ENCODE measurements at regions not wholly inside any gene's neighbourhood (a gene's known extent, or its start where the extent isn't known, plus 50 kb on each side); places are given as distances from the start of the nearest gene placed in this dataset.

GRCh38 chr13:31049083-31049482 is 112.6 kb downstream of the HSPH1 start:
- DNase-seq: no peak

DNA sequence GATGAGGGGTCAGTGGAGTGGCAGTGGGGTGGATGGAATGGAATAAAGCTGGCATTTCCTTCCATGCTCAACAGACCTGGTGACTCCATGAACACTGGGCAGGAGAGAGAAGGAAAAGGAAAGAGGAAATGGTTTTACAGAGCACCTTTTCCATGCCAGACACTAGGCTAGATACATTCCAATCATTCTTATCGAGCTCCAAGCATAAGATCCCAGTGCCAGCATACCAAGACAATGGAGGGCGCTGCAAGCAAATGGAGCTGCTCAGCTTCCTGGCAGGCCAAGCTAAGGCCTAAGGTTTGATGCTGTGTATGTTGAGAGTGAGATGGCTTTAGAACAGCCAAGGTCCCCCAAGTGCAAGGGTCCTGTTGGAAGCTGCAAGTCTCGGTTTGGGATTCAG is 113.2 kb downstream of the HSPH1 start:
- DNase-seq: no peak

GRCh38 chr13:31046711-31047279 is 114.3 kb downstream of the TEX26 start:
- DNase-seq: peak; percentile 49

DNA sequence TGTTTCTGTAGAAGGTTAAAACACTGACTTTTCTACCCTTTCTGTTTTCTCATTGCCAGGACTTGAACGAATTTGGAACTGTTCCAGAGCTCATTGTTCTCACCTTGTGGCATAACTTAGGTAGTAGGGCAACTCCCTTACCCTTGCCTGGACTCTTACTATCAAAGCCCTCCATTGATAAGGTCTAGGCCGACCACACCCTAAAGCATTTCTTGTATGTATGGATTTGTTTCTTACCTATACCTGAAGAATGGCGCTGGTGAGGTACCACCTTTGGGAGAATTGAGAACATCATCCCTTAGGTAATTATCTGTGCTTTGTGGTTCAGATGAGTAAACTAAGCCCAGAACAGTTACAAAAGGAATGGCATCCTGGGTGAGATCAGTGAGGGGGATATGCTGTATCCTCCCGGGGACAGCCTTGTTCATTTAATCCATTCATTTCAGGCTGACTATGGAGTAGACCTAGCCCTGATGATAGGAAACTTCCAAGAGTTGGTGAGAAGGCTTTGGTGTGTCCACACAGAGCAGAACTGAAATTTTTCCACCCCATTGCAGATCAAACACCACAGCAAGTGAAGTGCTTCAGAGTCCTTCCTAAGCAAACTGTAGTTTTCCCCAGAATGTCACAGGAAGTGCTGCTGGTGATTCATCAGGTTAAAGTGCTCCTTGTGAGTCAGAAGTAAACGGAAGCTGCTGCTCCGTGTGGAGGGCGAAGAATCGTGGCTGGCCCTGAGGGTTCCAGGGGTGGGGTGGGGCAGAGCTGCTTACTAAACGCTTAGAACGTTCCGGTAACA is 113.0 kb downstream of the TEX26 start:
- DNase-seq: no peak

DNA sequence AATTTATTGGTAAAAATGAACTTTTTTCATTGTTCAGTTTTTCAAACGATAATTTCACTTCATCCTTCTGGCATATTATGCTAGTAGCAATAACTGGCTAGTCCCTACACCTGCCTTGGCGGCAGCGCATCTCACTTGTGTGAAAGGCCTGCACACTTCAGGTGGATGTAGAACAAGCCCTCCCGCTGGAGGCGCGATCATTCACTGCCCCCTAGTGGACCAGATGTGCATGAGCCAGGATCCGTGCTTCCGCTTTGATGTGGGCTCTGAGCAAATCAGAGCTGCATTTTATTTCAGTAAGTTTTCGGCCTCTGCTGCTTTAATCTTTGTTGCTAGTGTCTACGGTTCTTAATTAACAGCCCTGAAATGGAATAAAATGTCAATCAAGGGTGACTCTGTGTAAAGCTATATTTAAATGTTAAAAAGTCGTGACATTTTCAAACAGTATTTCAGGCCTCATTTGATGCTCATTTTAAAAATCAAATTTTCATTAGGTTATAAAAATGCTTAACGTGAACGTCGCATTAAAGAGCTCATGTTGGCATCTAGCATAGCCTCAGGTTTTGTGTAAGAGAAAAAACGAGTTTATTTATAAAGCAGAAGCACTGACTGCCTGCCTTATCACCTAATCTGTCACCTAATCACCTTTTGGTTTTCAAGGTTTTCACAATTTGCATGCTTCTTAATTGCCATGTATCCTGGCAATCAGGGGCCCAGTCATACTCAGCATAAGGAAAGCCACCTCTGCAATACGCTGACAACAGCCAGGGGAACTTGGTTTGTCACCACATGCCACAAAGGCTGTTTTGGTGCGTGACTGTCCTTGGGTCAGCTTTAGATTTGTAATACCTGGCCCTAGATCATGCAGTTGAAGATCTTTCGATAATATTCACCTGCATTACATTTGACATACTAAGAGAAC is 112.2 kb downstream of the TEX26 start:
- DNase-seq: peak; percentile 87

DNA sequence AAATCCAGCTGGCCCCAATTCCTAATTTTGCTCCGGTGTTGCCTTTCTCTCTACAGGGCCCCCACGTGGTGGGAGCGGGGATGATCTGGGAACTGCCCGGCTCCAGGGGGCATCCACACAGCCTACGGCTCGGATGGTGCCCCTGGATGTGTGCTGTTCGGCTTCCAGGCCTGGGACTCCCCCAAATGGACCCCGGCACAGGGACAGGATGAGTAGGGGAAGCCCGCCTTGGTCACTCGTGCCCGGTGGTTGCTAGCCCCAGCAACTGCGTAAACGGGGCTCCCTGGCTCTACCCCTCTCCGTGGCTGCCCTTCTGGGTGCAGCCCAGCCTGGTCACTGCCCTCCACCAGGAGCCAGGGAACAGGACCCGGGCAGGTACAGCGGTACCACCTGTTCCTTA is 111.5 kb downstream of the TEX26 start:
- DNase-seq: no peak

DNA sequence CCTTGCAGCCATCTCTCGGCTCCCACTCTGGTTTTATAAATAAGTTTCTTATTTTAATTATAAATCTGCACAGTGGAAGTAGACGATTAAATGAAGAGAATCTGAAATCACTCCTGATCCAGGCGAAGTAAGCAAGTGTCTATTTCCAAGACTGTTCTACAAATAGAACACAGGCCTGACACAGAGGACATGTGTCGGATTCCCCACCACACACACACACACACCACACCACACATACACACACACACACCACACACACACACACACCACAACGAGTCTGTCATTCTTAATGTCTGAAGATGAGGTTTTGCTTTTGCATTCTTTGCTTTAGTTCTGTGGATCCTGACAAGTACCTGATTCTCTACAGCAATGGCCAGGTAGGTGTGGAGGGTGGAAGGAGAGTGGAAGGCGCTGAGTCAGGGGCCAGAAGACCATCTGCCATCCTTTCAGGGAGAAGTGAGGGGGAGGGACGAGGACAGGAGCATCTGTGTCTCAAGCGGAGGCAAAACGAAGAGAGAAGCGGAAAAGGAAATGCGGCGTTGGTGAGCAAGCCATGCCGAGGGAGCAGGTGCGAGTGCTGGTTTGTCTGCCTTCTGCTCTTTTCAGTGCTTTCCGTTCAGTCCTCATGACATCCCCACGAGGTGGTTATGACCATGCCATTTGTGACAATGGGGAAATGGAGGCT is 110.2 kb downstream of the TEX26 start:
- DNase-seq: no peak

GRCh38 chr13:31042049-31042448 is 109.6 kb downstream of the TEX26 start:
- no peak for DNase-seq

GRCh38 chr13:31038834-31039552 is 106.5 kb downstream of the TEX26 start:
- DNase-seq: no peak

- no peak for DNase-seq
Measured at GRCh38 chr13:31037874-31038500, 105.5 kb downstream of the TEX26 start.

DNA sequence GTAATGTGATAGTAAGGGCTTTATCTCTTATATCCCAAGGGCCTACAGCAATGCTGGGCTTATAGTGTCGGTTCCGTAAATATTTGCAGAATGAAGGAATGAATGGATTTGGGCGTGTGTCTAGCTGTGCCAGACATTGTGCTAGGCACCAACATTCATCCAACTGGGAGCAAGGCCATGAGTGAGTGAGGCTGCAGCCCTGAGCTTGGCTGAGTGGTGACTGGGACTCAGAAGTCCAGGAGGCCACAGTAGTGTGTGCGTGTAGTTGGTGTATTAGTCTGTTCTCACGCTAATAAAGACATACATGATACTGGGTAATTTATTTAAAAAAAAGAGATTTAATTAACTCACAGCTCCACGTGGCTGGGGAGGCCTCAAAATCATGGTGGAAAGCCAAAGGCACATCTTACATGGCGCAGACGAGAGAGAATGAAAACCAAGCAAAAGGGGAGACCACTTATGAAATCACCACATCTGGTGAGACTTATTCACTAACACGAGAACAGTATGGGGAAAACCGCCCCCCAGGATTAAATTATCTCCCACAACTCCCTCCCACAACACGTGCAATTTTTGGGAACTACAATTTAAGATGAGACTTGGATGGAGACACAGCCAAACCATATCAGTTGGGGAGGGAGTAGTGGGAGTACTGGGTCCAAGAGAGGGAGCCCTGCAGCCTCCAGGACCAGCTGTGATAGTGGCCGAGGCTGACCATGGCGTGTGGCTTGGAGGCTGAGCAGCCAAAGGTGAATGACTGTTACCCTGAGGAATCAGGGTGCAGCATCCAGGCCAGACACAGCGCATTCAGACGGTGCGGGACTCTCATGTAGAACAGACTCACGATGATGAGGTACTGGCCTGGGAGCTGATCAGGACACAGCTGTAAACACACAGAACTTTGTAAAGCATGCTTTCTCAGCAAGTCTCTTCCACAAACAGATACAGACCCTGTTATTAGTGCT is 104.6 kb downstream of the TEX26 start:
- peak; percentile 64 for DNase-seq

- DNase-seq: peak; percentile 82
Measured at GRCh38 chr13:31035185-31035965, 102.9 kb downstream of the TEX26 start.

DNA sequence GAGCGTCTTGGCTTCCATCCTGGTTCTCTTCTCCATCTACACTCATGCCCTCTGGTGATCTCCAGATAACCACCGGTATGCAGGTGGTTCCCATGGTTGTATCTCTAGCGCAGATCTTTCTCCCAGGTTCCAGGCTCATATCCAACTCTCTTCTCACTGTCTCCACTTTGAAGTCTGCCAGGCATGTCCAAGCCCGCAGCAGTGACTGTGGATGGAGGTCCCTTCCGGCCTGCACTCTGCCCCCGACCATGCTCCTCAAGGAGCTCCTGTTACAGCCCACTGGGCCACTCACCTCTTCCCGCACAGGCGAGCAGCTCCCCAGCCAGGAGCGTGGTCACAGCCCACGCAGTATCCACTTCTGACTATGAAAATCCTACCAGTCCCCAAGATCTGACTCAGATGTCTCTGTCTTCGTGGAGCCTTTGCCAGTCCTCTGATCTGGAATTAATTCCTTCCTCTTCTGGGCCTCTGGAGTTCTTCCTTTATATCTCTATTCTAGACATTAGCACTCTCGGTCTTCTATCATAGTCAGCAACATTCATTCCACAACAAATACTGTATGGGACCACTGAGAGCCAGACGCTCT is 100.2 kb downstream of the TEX26 start:
- no peak for DNase-seq

DNA sequence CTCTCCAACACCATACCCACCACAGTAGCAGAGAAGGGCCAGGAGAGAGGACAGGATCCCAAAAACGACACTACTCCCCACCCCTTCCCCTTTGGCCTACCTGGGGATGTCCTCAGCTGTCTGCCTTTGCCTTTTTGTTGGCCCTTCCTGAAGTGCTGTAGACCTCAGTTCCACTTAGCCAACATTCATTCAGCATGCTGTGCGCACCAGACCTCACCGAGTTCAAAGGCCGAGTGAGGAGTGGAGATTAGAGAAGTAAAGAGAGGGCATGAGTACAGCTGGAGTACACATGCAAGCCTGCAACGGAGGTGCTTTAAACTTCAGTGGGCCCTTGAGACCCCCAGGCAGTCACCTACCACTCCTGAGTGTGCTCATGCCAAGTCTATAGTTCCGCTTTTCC is 99.0 kb downstream of the TEX26 start:
- DNase-seq: no peak

GRCh38 chr13:31029102-31029501 is 96.6 kb downstream of the TEX26 start:
- DNase-seq: no peak

DNA sequence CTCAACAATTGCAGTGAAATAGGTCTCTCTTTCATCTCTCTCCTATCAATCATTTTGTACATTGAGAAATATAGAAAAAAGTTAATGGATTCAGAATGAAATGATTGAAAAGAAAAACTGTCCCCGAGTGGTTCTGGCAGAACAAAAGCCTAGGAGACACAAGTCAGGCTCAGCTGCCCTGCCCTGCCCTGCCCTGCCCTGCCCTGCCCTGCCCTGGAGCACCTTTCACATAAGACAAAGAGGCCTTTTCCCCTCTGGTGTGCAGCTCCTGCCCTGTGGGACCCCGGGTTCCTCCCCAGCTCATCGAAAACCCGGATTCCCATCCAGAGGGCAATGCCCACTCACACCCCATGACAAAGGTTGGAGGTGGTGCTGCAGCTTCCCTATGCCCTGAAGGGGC is 94.7 kb downstream of the TEX26 start:
- no peak for DNase-seq
